ENCODE measurements at regions not wholly inside any gene's neighbourhood (a gene's known extent, or its start where the extent isn't known, plus 50 kb on each side); places are given as distances from the start of the nearest gene placed in this dataset.
"Not testable (repeated sequence)": the region's sequence is repeated elsewhere in the genome, so short reads cannot be mapped to it uniquely, and the experiment has no call there.

GRCh38 chrX:65866773-65867172 is 173.1 kb downstream of the VSIG4 start:
- intact Hi-C loops (cut with DNase I): no loop called here
- Histone ChIP-seq H3K9me3 (no peaks in the 10 kb centered on the region), H3K27me3 (no peaks in the 10 kb centered on the region), H3K4me1 (no peaks in the 10 kb centered on the region), H3K4me3 (no peak overlapping the region), H3K36me3 (no peaks in the 10 kb centered on the region), H3K27ac (no peak overlapping the region)
- TF ChIP-seq CTCF (IDR thresholded peaks at IDR 0.05): no peak
- FAIRE-seq (no peak), ATAC-seq (no peak), DNase-seq (no peak)
- 53 to 61% methylated on average over 1 of the region's 1 CpG for WGBS, 2 donors

GRCh38 chrX:65866146-65866545 is 173.7 kb downstream of the VSIG4 start:
- Histone ChIP-seq H3K4me1 (no peaks in the 10 kb centered on the region), H3K27ac (no peak overlapping the region), H3K27me3 (no peaks in the 10 kb centered on the region), H3K4me3 (no peak overlapping the region), H3K9me3 (no peaks in the 10 kb centered on the region), H3K36me3 (no peaks in the 10 kb centered on the region)
- DNase-seq (no peak), FAIRE-seq (no peak), ATAC-seq (no peak)
- intact Hi-C loops (cut with DNase I): no loop called here
- TF ChIP-seq CTCF (IDR thresholded peaks at IDR 0.05): no peak

GRCh38 chrX:65862638-65863037 is 177.2 kb downstream of the VSIG4 start:
- no peak overlapping the region for H3K27ac ChIP-seq
- ATAC-seq: no peak
- DNase-seq: no peak
- H3K4me3 ChIP-seq: no peak overlapping the region
- H3K36me3 ChIP-seq: no peaks in the 10 kb centered on the region
- no peaks in the 10 kb centered on the region for H3K4me1 ChIP-seq
- intact Hi-C loops (cut with DNase I): no loop called here
- TF ChIP-seq CTCF (IDR thresholded peaks at IDR 0.05): no peak
- no peaks in the 10 kb centered on the region for H3K9me3 ChIP-seq
- no peak for FAIRE-seq
- WGBS, 2 donors: 59% methylated on average over 5 of the region's 5 CpGs
- H3K27me3 ChIP-seq: no peaks in the 10 kb centered on the region

DNA sequence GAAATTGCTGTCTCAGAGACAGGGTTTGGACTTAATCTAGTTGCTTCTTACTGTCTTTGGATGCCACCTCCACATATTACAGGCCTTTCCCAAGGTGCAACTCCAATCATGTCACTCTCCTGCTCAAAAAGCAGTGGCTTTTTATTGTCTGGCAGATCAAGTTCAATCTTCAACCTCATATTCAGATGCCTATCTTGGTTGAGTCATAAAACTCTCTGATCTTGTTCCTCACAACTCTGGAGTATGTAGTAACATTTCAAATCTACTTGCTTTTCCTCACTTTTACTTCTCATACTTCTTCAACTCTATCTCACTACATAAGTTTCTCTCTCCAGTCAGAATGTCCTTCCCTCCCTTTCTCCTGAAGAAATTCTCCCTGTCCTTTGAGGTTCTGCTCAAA is 180.6 kb downstream of the VSIG4 start:
- no peaks in the 10 kb centered on the region for H3K9me3 ChIP-seq
- no peaks in the 10 kb centered on the region for H3K36me3 ChIP-seq
- intact Hi-C loops (cut with DNase I): no loop called here
- DNase-seq (no peak), ATAC-seq (no peak), FAIRE-seq (no peak)
- TF ChIP-seq CTCF (IDR thresholded peaks at IDR 0.05): no peak
- H3K4me3 ChIP-seq: no peak overlapping the region
- H3K27me3 ChIP-seq: no peaks in the 10 kb centered on the region
- no peak overlapping the region for H3K27ac ChIP-seq
- no peaks in the 10 kb centered on the region for H3K4me1 ChIP-seq

DNA sequence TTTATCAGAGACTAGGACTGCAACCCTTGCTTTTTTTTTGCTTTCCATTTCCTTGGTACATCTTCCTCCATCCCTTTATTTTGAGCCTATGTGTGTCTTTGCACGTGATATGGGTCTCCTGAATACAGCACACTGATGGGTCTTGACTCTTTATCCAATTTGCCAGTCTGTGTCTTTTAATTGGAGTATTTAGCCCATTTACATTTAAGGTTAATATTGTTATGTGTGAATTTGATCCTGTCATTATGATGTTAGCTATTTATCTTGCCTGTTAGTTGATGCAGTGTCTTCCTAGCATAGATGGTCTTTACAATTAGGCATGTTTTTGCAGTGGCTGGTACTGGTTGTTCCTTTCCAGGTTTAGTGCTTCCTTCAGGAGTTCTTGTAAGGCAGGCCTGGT is 185.4 kb downstream of the VSIG4 start:
- intact Hi-C loops (cut with DNase I); H3K4me1 ChIP-seq; DNase-seq; H3K9me3 ChIP-seq; H3K27ac ChIP-seq; H3K27me3 ChIP-seq; H3K4me3 ChIP-seq; ATAC-seq; H3K36me3 ChIP-seq; FAIRE-seq: not testable (repeated sequence)
- 47 to 53% methylated on average over 1 of the region's 1 CpG for WGBS, 2 donors

DNA sequence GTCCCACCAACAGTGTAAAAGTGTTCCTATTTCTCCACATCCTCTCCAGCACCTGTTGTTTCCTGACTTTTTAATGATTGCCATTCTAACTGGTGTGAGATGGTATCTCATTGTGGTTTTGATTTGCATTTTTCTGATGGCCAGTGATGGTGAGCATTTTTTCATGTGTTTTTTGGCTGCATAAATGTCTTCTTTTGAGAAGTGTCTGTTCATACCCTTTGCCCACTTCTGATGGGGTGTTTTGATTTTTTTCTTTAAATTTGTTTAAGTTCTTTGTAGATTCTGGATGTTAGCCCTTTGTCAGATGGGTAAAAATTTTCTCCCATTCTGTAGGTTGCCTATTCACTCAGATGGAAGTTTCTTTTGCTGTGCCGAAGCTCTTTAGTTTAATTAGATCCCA is 183.9 kb downstream of the MSN start:
- 38 to 39% methylated on average over 1 of the region's 1 CpG for WGBS, 2 donors
- H3K4me1 ChIP-seq; H3K27me3 ChIP-seq; DNase-seq; H3K27ac ChIP-seq; H3K9me3 ChIP-seq; H3K36me3 ChIP-seq; ATAC-seq; H3K4me3 ChIP-seq; intact Hi-C loops (cut with DNase I); FAIRE-seq: not testable (repeated sequence)

DNA sequence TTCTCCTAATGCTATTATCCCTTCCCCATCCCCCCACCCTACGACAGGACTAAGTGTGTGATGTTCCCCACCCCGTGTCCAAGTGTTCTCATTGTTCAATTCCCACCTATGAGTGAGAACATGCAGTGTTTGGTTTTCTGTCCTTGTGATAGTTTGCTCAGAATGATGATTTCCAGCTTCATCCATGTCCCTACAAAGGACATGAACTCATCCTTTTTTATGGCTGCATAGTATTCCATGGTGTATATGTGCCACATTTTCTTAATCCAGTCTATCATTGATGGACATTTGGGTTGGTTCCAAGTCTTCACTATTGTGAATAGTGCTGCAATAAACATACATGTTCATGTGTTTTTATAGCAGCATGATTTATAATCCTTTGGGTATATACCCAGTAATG is 183.4 kb downstream of the MSN start:
- H3K9me3 ChIP-seq; H3K4me1 ChIP-seq; intact Hi-C loops (cut with DNase I); DNase-seq; H3K4me3 ChIP-seq; H3K27ac ChIP-seq; FAIRE-seq; H3K27me3 ChIP-seq; ATAC-seq; H3K36me3 ChIP-seq: not testable (repeated sequence)
- 42 to 65% methylated on average over 2 of the region's 2 CpGs for WGBS, 2 donors
